Spinal cord (tissue), 9 donors: ENCODE measurements at regions not wholly inside any gene's neighbourhood (a gene's known extent, or its start where the extent isn't known, plus 50 kb on each side); places are given as distances from the start of the nearest gene placed in this dataset.

Experiments used
- DNase-seq, 6 donors: peaks; one replicate each; pipeline versions ENCODE4 v3.0.0 to v3.0.0-alpha.2; 2013 to 2015; ENCODE audit warnings: low spot score in 6 of 6, low read depth in 4 of 6
- H3K27ac ChIP-seq: one replicate; pipeline ENCODE4 v1.5.1; 2013; ENCODE audit warnings: low read depth, low read length, control low read depth
- H3K27me3 ChIP-seq: one replicate; pipeline ENCODE4 v1.6.1; 2013; ENCODE audit warnings: low read length; ENCODE audit not compliant: control insufficient read depth, insufficient read depth
- H3K36me3 ChIP-seq: one replicate; pipeline ENCODE4 v1.6.1; 2013; ENCODE audit warnings: low read length; ENCODE audit not compliant: control insufficient read depth, insufficient read depth
- H3K4me1 ChIP-seq: one replicate; pipeline ENCODE4 v1.6.1; 2013; ENCODE audit warnings: low read length; ENCODE audit not compliant: control insufficient read depth, insufficient read depth
- H3K4me3 ChIP-seq: one replicate; pipeline ENCODE4 v1.5.1; 2013; ENCODE audit warnings: low read depth, low read length, control low read depth
- H3K9me3 ChIP-seq: one replicate; pipeline ENCODE4 v1.6.1; 2013; ENCODE audit warnings: low read length; ENCODE audit not compliant: control insufficient read depth, insufficient read depth
- WGBS: methylation state at CpG from one replicate; pipeline ENCODE4 v1.1.5; 2013; ENCODE audit warnings: missing lambda C conversion rate; ENCODE audit not compliant: insufficient coverage; 5-methylcytosine and 5-hydroxymethylcytosine counted together
- donor health status: healthy.

DNA sequence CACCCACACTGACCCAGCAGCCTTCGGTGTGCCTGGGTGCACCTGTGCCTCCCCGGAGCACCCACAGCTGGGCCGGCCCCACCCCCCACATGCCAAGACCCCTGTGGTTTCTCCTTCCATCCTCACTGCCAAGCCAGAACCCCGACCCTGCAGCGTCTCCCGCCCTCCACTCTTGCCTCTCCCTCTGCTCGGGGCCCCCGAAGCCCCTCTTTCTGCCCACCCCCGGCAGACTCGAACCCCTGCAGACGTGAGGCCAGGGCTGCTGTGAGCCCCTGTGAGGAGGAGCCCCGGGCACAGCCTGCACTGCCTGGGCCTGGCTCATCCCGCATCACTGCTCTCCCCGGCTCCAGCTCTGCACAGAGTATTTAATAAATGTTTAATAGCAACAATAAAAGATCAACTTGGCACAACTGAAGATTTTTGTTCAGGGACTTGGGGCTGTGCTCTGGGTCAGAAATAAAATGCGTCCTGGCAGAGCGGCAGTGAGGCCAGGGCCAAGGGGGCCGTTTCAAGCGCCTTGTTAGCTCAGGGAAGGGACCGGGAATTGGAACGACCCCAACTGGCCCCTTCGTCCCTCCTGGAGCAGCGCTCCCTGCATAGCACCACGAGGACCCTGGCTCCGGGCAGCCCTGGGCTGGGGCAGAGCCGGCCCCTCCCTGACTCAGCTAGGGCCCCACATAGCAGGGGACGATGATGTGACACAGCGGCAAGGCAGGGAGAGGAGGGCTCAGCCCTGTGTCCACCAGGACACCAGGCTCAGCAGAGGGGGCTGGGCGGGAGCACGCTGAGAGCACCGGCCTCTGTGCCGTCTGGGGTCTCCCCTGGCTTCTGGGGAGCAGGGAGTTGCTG lies 520.8 kb downstream of the BRD1 start:
- no peaks in the 10 kb centered on the region for H3K36me3 ChIP-seq
- H3K27me3 ChIP-seq, result peaks cover 3% of the 10 kb centered on the region
- DNase-seq, result peak in 2 of 6 donors; percentile 21 to 55
- WGBS, result 70% methylated on average over 24 of the region's 31 CpGs
- no peak overlapping the region for H3K27ac ChIP-seq
- no peak overlapping the region for H3K4me3 ChIP-seq
- no peaks in the 10 kb centered on the region for H3K9me3 ChIP-seq
- peaks cover 32% of the 10 kb centered on the region for H3K4me1 ChIP-seq

- no peak for DNase-seq
- Histone ChIP-seq H3K4me1 (peaks cover 32% of the 10 kb centered on the region), H3K9me3 (no peaks in the 10 kb centered on the region), H3K4me3 (no peak overlapping the region), H3K27ac (no peak overlapping the region), H3K36me3 (no peaks in the 10 kb centered on the region), H3K27me3 (peaks cover 3% of the 10 kb centered on the region)
- WGBS, result 85% methylated on average over 11 of the region's 18 CpGs
Measured at GRCh38 chr22:49305966-49306631, 521.6 kb downstream of the BRD1 start.

GRCh38 chr22:49305214-49305965 lies 522.3 kb downstream of the BRD1 start:
- 17% methylated on average over 20 of the region's 20 CpGs for WGBS
- no peak overlapping the region for H3K4me3 ChIP-seq
- no peaks in the 10 kb centered on the region for H3K9me3 ChIP-seq

DNA sequence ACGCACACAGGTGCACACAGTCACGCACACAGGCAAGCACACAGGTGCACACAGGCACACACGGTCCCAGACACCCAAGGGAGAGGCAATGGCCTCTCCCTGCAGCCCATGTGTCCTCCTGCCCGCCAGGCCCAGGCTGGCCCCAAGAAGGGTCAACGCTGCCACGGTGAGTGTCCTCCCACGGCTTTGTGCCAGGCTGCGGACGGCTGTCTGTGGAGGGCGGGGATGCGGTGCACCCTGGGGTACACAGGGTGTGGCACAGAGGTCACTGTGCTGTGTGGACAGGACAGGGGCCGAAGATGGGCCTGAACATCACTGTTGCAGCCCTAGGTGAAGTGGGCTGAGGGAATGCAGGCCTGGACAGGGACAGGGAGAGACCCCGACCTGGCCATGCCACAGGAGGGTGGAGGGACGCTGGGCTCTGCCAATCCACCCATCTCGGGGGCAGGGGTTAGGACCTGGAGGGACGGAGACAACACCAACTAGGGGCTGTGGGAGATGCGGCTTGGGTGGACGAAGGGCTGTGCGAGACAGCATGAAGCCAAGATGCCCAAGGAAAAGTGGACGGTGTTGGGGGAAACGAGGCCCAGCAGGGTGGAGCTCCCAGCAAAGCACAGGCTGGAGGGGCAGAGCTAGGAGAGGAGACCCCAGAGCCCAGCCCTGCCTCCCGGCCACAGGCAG lies 523.8 kb downstream of the BRD1 start:
- Histone ChIP-seq H3K4me3 (no peak overlapping the region), H3K27ac (no peak overlapping the region), H3K9me3 (no peaks in the 10 kb centered on the region), H3K36me3 (no peaks in the 10 kb centered on the region), H3K4me1 (peaks cover 32% of the 10 kb centered on the region), H3K27me3 (peaks cover 3% of the 10 kb centered on the region)
- DNase-seq, result no peak
- 96% methylated on average over 19 of the region's 22 CpGs for WGBS

More at GRCh38 chr22:49305214-49305965, 522.3 kb downstream of the BRD1 start:
- Histone ChIP-seq H3K27ac (no peak overlapping the region), H3K4me1 (peaks cover 32% of the 10 kb centered on the region), H3K36me3 (no peaks in the 10 kb centered on the region), H3K27me3 (peaks cover 3% of the 10 kb centered on the region)
- peak in 5 of 6 donors; percentile 32 to 85 (median 51) for DNase-seq

- Histone ChIP-seq H3K27me3 (peaks cover 3% of the 10 kb centered on the region), H3K9me3 (no peaks in the 10 kb centered on the region), H3K36me3 (no peaks in the 10 kb centered on the region), H3K4me1 (peaks cover 32% of the 10 kb centered on the region), H3K27ac (no peak overlapping the region), H3K4me3 (no peak overlapping the region)
- 79% methylated on average over 17 of the region's 17 CpGs for WGBS
- DNase-seq, result no peak
Measured at GRCh38 chr22:49303061-49303735, 524.5 kb downstream of the BRD1 start.

GRCh38 chr22:49302530-49302929 lies 525.1 kb downstream of the BRD1 start:
- Histone ChIP-seq H3K27me3 (peaks cover 3% of the 10 kb centered on the region), H3K4me1 (peaks cover 36% of the 10 kb centered on the region), H3K36me3 (no peaks in the 10 kb centered on the region), H3K27ac (no peak overlapping the region), H3K4me3 (no peak overlapping the region), H3K9me3 (no peaks in the 10 kb centered on the region)
- WGBS, result 94% methylated on average over 31 of the region's 31 CpGs
- DNase-seq, result no peak

DNA sequence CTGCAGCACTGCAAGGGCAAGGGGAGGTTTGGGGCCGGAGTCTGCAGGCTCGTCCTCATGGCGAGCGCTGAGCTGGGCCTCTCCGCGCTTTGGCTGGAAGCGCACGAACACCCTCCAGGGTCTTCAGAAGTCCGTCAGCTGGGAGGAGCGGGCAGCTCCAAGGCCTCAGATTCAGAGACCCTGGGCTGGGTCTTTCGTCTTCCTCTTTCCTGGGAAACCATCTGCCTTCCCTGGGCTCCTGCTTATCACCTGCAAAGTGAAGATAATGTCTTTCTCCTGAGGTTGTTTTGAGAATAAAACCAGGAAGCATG lies 525.6 kb downstream of the BRD1 start:
- H3K27ac ChIP-seq, result no peak overlapping the region
- DNase-seq, result no peak
- no peaks in the 10 kb centered on the region for H3K36me3 ChIP-seq
- H3K4me3 ChIP-seq, result no peak overlapping the region
- WGBS, result 94% methylated on average over 11 of the region's 11 CpGs
- peaks cover 3% of the 10 kb centered on the region for H3K27me3 ChIP-seq
- H3K4me1 ChIP-seq, result peaks cover 33% of the 10 kb centered on the region
- H3K9me3 ChIP-seq, result no peaks in the 10 kb centered on the region

GRCh38 chr22:49301398-49302149 lies 526.1 kb downstream of the BRD1 start:
- Histone ChIP-seq H3K27me3 (peaks cover 3% of the 10 kb centered on the region), H3K27ac (no peak overlapping the region), H3K9me3 (no peaks in the 10 kb centered on the region), H3K4me1 (peaks cover 27% of the 10 kb centered on the region), H3K4me3 (no peak overlapping the region), H3K36me3 (no peaks in the 10 kb centered on the region)
- no peak for DNase-seq
- 93% methylated on average over 36 of the region's 37 CpGs for WGBS
